ENCODE measurements at regions not wholly inside any gene's neighbourhood (a gene's known extent, or its start where the extent isn't known, plus 50 kb on each side); places are given as distances from the start of the nearest gene placed in this dataset.

DNA sequence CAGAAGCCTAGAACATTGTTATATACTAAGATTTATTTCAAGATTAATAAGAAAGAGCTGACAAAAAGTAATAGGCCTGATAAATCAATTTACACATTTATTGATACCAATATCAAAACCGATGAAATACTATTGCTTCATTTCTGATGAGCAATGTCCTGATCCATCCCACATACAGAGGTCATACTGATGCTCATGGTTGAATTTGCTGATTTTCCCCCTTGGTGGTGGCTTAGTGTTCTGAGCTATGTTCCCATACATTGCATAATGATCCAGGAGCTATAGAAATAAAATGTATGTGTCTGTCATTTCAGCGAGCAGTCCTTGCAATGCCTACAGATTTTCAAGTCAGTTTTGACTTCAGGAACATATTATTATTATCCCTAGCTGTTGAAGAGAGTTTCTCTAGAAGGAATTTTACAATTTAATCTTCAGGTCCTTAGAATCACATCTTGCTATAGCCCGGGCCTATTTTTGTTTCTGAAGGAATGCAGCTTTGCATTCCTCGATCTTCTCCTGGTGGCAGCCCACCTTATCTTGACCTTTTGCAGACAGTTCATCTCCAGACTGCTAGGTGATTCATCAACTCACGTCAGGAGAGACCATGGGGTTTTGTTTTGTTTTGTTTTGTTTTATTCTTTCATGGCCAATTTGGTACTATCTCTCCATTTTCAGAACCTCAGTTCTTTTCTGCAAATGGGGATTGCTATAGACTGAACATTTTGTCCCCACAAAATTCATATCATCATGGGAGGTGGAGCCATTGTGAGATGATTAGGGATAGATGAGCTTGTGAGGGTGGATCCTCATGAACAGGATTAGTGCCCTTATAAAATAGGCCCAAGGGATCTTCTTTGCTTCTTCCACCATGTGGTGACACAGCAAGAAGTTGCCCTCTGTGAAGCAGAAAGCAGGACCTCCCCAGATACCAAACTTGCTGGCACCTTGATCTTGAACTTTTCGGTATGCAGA lies 465.6 kb upstream of the IGFBP3 start:
- no peak overlapping the region for H3K27ac ChIP-seq (ENCODE audit: low read length)
- H3K36me3 ChIP-seq (ENCODE audit: control insufficient read depth in 2 of 2, insufficient read depth in 2 of 2, low read length in 2 of 2), result no peaks in the 10 kb centered on the region
- no peak overlapping the region for H3K4me3 ChIP-seq (ENCODE audit: low read length in 2 of 2)
- no peaks in the 10 kb centered on the region for H3K27me3 ChIP-seq (ENCODE audit: control insufficient read depth in 1 of 2, insufficient read depth in 2 of 2, low read length in 2 of 2)
- H3K9me3 ChIP-seq (ENCODE audit: control insufficient read depth in 2 of 2, low read length in 2 of 2), result no peaks in the 10 kb centered on the region
- H3K4me1 ChIP-seq (ENCODE audit: control insufficient read depth, insufficient read depth, low read length), result no peaks in the 10 kb centered on the region
- H3K9ac ChIP-seq (ENCODE audit: low read length in 2 of 2), result no peak overlapping the region

GRCh38 chr7:46385662-46386309 lies 464.7 kb upstream of the IGFBP3 start:
- Histone ChIP-seq H3K9ac (ENCODE audit: low read length in 2 of 2) (no peak overlapping the region), H3K27me3 (ENCODE audit: control insufficient read depth in 1 of 2, insufficient read depth in 2 of 2, low read length in 2 of 2) (no peaks in the 10 kb centered on the region), H3K4me1 (ENCODE audit: control insufficient read depth, insufficient read depth, low read length) (no peaks in the 10 kb centered on the region), H3K36me3 (ENCODE audit: control insufficient read depth in 2 of 2, insufficient read depth in 2 of 2, low read length in 2 of 2) (no peaks in the 10 kb centered on the region), H3K9me3 (ENCODE audit: control insufficient read depth in 2 of 2, low read length in 2 of 2) (no peaks in the 10 kb centered on the region), H3K27ac (ENCODE audit: low read length) (no peak overlapping the region), H3K4me3 (ENCODE audit: low read length in 2 of 2) (no peak overlapping the region)

DNA sequence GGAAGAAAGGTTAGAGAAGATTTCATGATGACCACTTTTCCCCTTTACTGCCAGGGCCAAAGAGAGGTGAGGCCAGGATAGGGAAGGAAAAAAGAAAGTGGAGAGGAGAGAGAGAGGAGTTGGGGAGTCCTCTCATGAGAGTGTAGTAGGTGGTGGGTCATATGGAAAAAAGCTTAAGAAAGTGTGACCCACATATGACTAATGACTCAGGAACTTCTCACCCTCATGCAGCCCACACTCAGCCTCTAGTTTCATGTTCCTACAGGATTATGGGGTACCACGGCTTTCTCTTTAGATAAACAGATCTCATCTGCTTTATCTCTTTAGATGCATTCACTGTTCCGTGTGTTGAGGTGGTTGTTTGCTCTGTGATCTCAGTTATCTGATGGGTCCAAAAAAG lies 462.5 kb upstream of the IGFBP3 start:
- H3K27ac ChIP-seq (ENCODE audit: low read length), result no peak overlapping the region
- no peaks in the 10 kb centered on the region for H3K9me3 ChIP-seq (ENCODE audit: control insufficient read depth in 2 of 2, low read length in 2 of 2)
- no peaks in the 10 kb centered on the region for H3K27me3 ChIP-seq (ENCODE audit: control insufficient read depth in 1 of 2, insufficient read depth in 2 of 2, low read length in 2 of 2)
- H3K4me1 ChIP-seq (ENCODE audit: control insufficient read depth, insufficient read depth, low read length), result no peaks in the 10 kb centered on the region
- H3K9ac ChIP-seq (ENCODE audit: low read length in 2 of 2), result no peak overlapping the region
- H3K4me3 ChIP-seq (ENCODE audit: low read length in 2 of 2), result no peak overlapping the region
- no peaks in the 10 kb centered on the region for H3K36me3 ChIP-seq (ENCODE audit: control insufficient read depth in 2 of 2, insufficient read depth in 2 of 2, low read length in 2 of 2)

DNA sequence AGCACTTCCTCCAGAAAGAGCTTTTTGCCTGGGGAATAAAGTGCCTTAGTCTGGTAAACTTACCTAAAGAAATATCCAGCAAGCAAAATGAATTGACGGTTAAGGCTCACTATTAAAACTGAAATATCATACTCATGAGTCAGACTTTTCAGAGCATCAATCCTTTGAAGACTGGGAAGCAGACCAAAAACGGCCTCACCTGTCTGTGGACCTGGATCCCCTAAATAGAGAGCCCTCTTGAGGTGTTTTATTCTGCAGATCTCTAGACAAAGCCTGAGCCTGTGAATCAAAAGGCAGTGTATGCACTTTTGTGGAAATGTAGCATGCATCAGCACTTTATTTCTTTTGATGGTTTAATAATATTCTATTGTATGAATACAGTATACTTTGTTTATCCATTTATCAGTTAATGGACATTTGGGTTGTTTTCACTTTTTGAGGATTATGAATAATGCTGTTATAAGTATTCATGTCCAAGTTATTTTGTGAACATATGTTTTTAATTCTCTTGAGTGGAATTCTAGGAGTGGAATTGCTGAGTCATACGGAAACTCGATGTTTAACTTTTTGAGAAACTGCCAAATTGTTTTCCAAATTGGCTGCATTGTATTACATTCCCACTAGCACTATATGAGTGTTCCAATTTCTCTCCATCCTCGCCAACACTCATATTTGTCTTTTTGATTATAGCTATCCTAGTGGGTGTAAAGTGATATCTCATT lies 449.0 kb upstream of the IGFBP3 start:
- H3K36me3 ChIP-seq (ENCODE audit: control insufficient read depth in 2 of 2, insufficient read depth in 2 of 2, low read length in 2 of 2), result no peaks in the 10 kb centered on the region
- H3K4me1 ChIP-seq (ENCODE audit: control insufficient read depth, insufficient read depth, low read length), result no peaks in the 10 kb centered on the region
- H3K27ac ChIP-seq (ENCODE audit: low read length), result no peak overlapping the region
- H3K9me3 ChIP-seq (ENCODE audit: control insufficient read depth in 2 of 2, low read length in 2 of 2), result no peaks in the 10 kb centered on the region
- no peaks in the 10 kb centered on the region for H3K27me3 ChIP-seq (ENCODE audit: control insufficient read depth in 1 of 2, insufficient read depth in 2 of 2, low read length in 2 of 2)
- H3K9ac ChIP-seq (ENCODE audit: low read length in 2 of 2), result no peak overlapping the region
- no peak overlapping the region for H3K4me3 ChIP-seq (ENCODE audit: low read length in 2 of 2)

DNA sequence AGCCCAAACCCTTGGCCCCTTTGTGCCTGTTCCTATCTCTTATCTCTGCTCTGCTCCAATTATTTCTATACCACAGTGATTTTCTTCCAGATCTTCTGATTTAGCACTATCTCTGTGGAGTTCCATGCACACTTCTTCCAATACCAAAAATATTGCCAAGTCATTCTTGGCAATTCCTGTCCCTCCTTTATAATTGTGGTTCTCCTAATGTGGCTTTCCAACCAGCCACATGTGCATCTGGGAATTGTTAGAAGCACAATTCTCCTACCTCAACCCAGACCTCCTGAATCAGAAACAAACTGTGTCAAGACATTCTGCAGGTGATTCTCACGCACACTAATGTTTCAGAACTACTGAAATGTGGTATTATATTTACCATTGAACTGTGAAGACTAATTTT lies 447.8 kb upstream of the IGFBP3 start:
- Histone ChIP-seq H3K36me3 (ENCODE audit: control insufficient read depth in 2 of 2, insufficient read depth in 2 of 2, low read length in 2 of 2) (no peaks in the 10 kb centered on the region), H3K9ac (ENCODE audit: low read length in 2 of 2) (no peak overlapping the region), H3K4me3 (ENCODE audit: low read length in 2 of 2) (no peak overlapping the region), H3K9me3 (ENCODE audit: control insufficient read depth in 2 of 2, low read length in 2 of 2) (no peaks in the 10 kb centered on the region), H3K4me1 (ENCODE audit: control insufficient read depth, insufficient read depth, low read length) (no peaks in the 10 kb centered on the region), H3K27me3 (ENCODE audit: control insufficient read depth in 1 of 2, insufficient read depth in 2 of 2, low read length in 2 of 2) (no peaks in the 10 kb centered on the region), H3K27ac (ENCODE audit: low read length) (no peak overlapping the region)

GRCh38 chr7:46366526-46366925 lies 445.5 kb upstream of the IGFBP3 start:
- Histone ChIP-seq H3K9ac (ENCODE audit: low read length in 2 of 2) (no peak overlapping the region), H3K27ac (ENCODE audit: low read length) (no peak overlapping the region), H3K4me3 (ENCODE audit: low read length in 2 of 2) (no peak overlapping the region), H3K4me1 (ENCODE audit: control insufficient read depth, insufficient read depth, low read length) (no peaks in the 10 kb centered on the region), H3K36me3 (ENCODE audit: control insufficient read depth in 2 of 2, insufficient read depth in 2 of 2, low read length in 2 of 2) (no peaks in the 10 kb centered on the region), H3K9me3 (ENCODE audit: control insufficient read depth in 2 of 2, low read length in 2 of 2) (no peaks in the 10 kb centered on the region), H3K27me3 (ENCODE audit: control insufficient read depth in 1 of 2, insufficient read depth in 2 of 2, low read length in 2 of 2) (no peaks in the 10 kb centered on the region)

- Histone ChIP-seq H3K27ac (ENCODE audit: low read length) (no peak overlapping the region), H3K4me3 (ENCODE audit: low read length in 2 of 2) (no peak overlapping the region), H3K9me3 (ENCODE audit: control insufficient read depth in 2 of 2, low read length in 2 of 2) (no peaks in the 10 kb centered on the region), H3K36me3 (ENCODE audit: control insufficient read depth in 2 of 2, insufficient read depth in 2 of 2, low read length in 2 of 2) (no peaks in the 10 kb centered on the region), H3K9ac (ENCODE audit: low read length in 2 of 2) (no peak overlapping the region), H3K27me3 (ENCODE audit: control insufficient read depth in 1 of 2, insufficient read depth in 2 of 2, low read length in 2 of 2) (no peaks in the 10 kb centered on the region), H3K4me1 (ENCODE audit: control insufficient read depth, insufficient read depth, low read length) (no peaks in the 10 kb centered on the region)
Observed at GRCh38 chr7:46363688-46364087, 442.6 kb upstream of the IGFBP3 start.

DNA sequence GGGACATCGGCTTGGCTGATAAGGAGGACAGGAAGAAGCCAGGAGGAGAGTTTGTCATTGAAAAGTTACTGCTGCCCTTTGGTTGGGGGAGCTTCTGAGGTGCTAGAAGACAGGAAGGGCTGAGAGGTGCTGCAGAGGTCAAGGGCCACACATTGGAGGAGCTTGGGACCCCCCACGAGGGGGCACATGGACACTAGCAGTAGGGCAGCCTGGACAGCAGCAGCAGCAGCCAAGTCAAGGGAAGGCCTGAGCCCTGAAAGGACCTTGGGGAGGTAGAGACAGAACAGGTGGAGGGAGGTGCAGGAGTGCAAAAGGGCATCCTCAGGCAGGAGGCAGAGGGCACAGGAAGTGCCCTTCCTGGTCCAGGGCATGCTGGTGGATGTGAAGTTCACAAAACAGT lies 439.7 kb upstream of the IGFBP3 start:
- Histone ChIP-seq H3K27ac (ENCODE audit: low read length) (no peak overlapping the region), H3K36me3 (ENCODE audit: control insufficient read depth in 2 of 2, insufficient read depth in 2 of 2, low read length in 2 of 2) (no peaks in the 10 kb centered on the region), H3K9me3 (ENCODE audit: control insufficient read depth in 2 of 2, low read length in 2 of 2) (no peaks in the 10 kb centered on the region), H3K9ac (ENCODE audit: low read length in 2 of 2) (no peak overlapping the region), H3K27me3 (ENCODE audit: control insufficient read depth in 1 of 2, insufficient read depth in 2 of 2, low read length in 2 of 2) (no peaks in the 10 kb centered on the region), H3K4me1 (ENCODE audit: control insufficient read depth, insufficient read depth, low read length) (no peaks in the 10 kb centered on the region), H3K4me3 (ENCODE audit: low read length in 2 of 2) (no peak overlapping the region)

DNA sequence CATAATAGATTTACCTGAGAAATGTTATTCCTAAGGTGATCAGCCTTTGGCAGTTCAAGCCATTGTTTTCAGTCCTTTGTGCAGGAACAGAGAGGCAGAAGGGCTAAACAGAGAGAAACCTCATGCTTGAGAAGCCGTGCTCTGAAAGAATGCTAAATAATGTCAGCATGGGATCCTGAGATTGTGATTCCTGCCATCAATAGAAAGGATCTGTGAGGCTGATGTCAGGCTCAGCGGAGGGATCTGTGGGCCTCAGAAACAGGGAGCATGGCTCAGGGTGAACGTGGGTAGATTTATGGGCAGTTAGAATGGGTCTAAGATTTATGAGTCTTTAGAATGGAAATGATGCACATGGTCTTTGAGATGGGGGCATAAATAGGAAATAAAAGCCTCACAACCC lies 439.2 kb upstream of the IGFBP3 start:
- no peaks in the 10 kb centered on the region for H3K36me3 ChIP-seq (ENCODE audit: control insufficient read depth in 2 of 2, insufficient read depth in 2 of 2, low read length in 2 of 2)

GRCh38 chr7:46357851-46358250 lies 436.8 kb upstream of the IGFBP3 start:
- H3K9ac ChIP-seq (ENCODE audit: low read length in 2 of 2), result no peak overlapping the region
- no peaks in the 10 kb centered on the region for H3K4me1 ChIP-seq (ENCODE audit: control insufficient read depth, insufficient read depth, low read length)
- no peak overlapping the region for H3K27ac ChIP-seq (ENCODE audit: low read length)
- H3K9me3 ChIP-seq (ENCODE audit: control insufficient read depth in 2 of 2, low read length in 2 of 2), result no peaks in the 10 kb centered on the region
- no peaks in the 10 kb centered on the region for H3K36me3 ChIP-seq (ENCODE audit: control insufficient read depth in 2 of 2, insufficient read depth in 2 of 2, low read length in 2 of 2)
- peaks cover 0 to 3% of the 10 kb centered on the region in 2 donors for H3K27me3 ChIP-seq (ENCODE audit: control insufficient read depth in 1 of 2, insufficient read depth in 2 of 2, low read length in 2 of 2)
- no peak overlapping the region for H3K4me3 ChIP-seq (ENCODE audit: low read length in 2 of 2)

More for the DNA sequence above, 439.2 kb upstream of the IGFBP3 start:
- no peaks in the 10 kb centered on the region for H3K27me3 ChIP-seq (ENCODE audit: control insufficient read depth in 1 of 2, insufficient read depth in 2 of 2, low read length in 2 of 2)
- no peak overlapping the region for H3K27ac ChIP-seq (ENCODE audit: low read length)
- no peak overlapping the region for H3K9ac ChIP-seq (ENCODE audit: low read length in 2 of 2)
- H3K4me3 ChIP-seq (ENCODE audit: low read length in 2 of 2), result no peak overlapping the region
- H3K4me1 ChIP-seq (ENCODE audit: control insufficient read depth, insufficient read depth, low read length), result no peaks in the 10 kb centered on the region
- no peaks in the 10 kb centered on the region for H3K9me3 ChIP-seq (ENCODE audit: control insufficient read depth in 2 of 2, low read length in 2 of 2)
